HG02943 (cell line): ENCODE measurements at regions not wholly inside any gene's neighbourhood (a gene's known extent, or its start where the extent isn't known, plus 50 kb on each side); places are given as distances from the start of the nearest gene placed in this dataset.

Experiments
- ATAC-seq: cut with Tn5 transposase; IDR thresholded peaks from one replicate; pipeline ENCODE4 v1.9.1; 2021; ENCODE audit warnings: mild to moderate bottlenecking, low read depth, moderate library complexity; ENCODE audit not compliant: unreplicated experiment

GRCh38 chr4:74610491-74610890 is 165.6 kb downstream of the AREG start:
- ATAC-seq, result no peak

- ATAC-seq, result no peak
Observed at GRCh38 chr4:74612837-74613236, 167.9 kb downstream of the AREG start.

GRCh38 chr4:74613266-74613665 is 168.3 kb downstream of the AREG start:
- ATAC-seq, result no peak

GRCh38 chr4:74615411-74615810 is 170.5 kb downstream of the AREG start:
- no peak for ATAC-seq

- ATAC-seq, result no peak
Observed at GRCh38 chr4:74618166-74618565, 173.2 kb downstream of the AREG start.

GRCh38 chr4:74618659-74619058 is 173.7 kb downstream of the AREG start:
- no peak for ATAC-seq

- ATAC-seq, result no peak
Observed at GRCh38 chr4:74619931-74620702, 174.2 kb downstream of the BTC start.

GRCh38 chr4:74621616-74622015 is 172.7 kb downstream of the BTC start:
- no peak for ATAC-seq

GRCh38 chr4:74623041-74623440 is 171.3 kb downstream of the BTC start:
- ATAC-seq, result peak; percentile 63

GRCh38 chr4:74624351-74625151 is 169.8 kb downstream of the BTC start:
- no peak for ATAC-seq

GRCh38 chr4:74625981-74626380 is 168.3 kb downstream of the BTC start:
- ATAC-seq, result no peak

- ATAC-seq, result no peak
Observed at GRCh38 chr4:74627093-74627492, 167.2 kb downstream of the BTC start.

GRCh38 chr4:74627504-74627903 is 166.8 kb downstream of the BTC start:
- no peak for ATAC-seq

GRCh38 chr4:74628852-74629620 is 165.3 kb downstream of the BTC start:
- ATAC-seq, result no peak

GRCh38 chr4:74630551-74630950 is 163.8 kb downstream of the BTC start:
- ATAC-seq, result no peak

- ATAC-seq, result no peak
Observed at GRCh38 chr4:74631338-74631737, 163.0 kb downstream of the BTC start.

- no peak for ATAC-seq
Observed at GRCh38 chr4:74631988-74632387, 162.3 kb downstream of the BTC start.

- no peak for ATAC-seq
Observed at GRCh38 chr4:74632634-74633033, 161.7 kb downstream of the BTC start.

- no peak for ATAC-seq
Observed at GRCh38 chr4:74635074-74635473, 159.2 kb downstream of the BTC start.

- no peak for ATAC-seq
Observed at GRCh38 chr4:74635490-74636123, 158.7 kb downstream of the BTC start.

GRCh38 chr4:74638001-74638400 is 156.3 kb downstream of the BTC start:
- no peak for ATAC-seq
